Mucosa of descending colon (tissue), 3 donors: ENCODE measurements at regions not wholly inside any gene's neighbourhood (a gene's known extent, or its start where the extent isn't known, plus 50 kb on each side); places are given as distances from the start of the nearest gene placed in this dataset.

Source experiments
- ATAC-seq: fragments of 200-7000 bp; cut with Tn5 transposase; one replicate; pipeline ENCODE4 v1.9.1; 2020; ENCODE audit warnings: mild to moderate bottlenecking, moderate library complexity
- DNase-seq, 3 donors: peaks; one replicate each; pipeline ENCODE4 v3.0.0-alpha.2; 2020
- H3K36me3 ChIP-seq: fragments of 200-600 bp; one replicate; pipeline ENCODE4 v1.8.0; 2021; ENCODE audit warnings: low read depth, mild to moderate bottlenecking
- H3K4me1 ChIP-seq: fragments of 200-600 bp; one replicate; pipeline ENCODE4 v1.8.0; 2021; ENCODE audit warnings: low read depth, mild to moderate bottlenecking
- H3K4me3 ChIP-seq: fragments of 200-600 bp; one replicate; pipeline ENCODE4 v1.8.0; 2021; ENCODE audit warnings: mild to moderate bottlenecking
- H3K9me3 ChIP-seq: fragments of 200-600 bp; one replicate; pipeline ENCODE4 v1.8.0; 2021; ENCODE audit warnings: mild to moderate bottlenecking
- CTCF ChIP-seq: fragments of 200-600 bp; IDR thresholded peaks from one replicate; pipeline ENCODE4 v1.8.0; 2022; ENCODE audit warnings: antibody characterized with exemption, mild to moderate bottlenecking
- intact Hi-C, 2 donors: fragments of 100-400 bp; cut with DNase I in 1 of 2; cut with micrococcal nuclease in 1 of 2; formaldehyde crosslinking; loops; one replicate each; pipeline versions ENCODE4 v1.11.0 to v1.11.1; 2022; cut with DNase I, micrococcal nuclease
- donor health status: DM: no; HTN: no; CAD: no; lungs with moderate emphysema.
- donor health status: DM: no; HTN: no; CAD: no.
- donor health status: DM: no; HTN: yes; CAD: no.

DNA sequence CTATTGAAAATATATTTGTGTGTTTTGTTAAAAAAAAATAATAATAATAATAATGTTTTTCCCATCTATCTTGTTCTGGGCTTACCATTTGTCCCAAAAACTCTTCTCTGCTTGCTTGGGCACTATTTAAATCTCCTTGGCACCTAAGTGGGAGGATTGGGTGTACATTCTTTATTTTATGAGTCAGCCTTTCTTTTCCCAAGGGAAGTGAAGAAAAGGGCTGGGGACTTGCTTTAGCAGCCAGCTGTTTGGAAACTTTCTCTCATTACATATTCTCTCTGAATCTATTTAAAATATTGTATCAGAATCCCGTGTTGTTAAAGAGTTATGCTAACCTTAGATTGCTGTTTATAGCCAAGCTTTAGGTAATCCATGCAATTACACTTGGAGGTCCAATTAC, 2332.4 kb downstream of the ARAP2 start:
- H3K4me3 ChIP-seq: no peak overlapping the region
- intact Hi-C loops: no loop called here
- peaks cover 40% of the 10 kb centered on the region for H3K9me3 ChIP-seq
- no peak for TF ChIP-seq CTCF
- ATAC-seq (no peak), DNase-seq (no peak)
- no peaks in the 10 kb centered on the region for H3K4me1 ChIP-seq
- no peaks in the 10 kb centered on the region for H3K36me3 ChIP-seq

DNA sequence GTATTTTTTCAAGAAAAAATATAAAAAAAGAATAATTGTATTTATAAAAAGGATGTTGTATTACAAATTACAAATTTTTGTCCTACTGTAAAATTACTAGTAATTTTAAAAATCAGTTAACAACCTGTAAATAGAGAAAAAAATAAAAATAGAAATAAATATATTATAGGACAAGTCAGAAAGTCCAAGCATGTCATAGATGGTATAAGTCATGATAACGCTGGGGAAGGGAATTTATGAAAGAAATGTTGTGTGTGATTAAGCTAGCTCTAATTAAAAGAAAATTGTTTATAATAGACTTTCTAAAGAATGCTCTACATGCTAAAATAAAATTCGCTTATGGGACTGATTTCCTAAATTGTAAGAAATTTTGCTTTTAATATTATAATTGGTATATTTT, 2329.9 kb downstream of the ARAP2 start:
- Histone ChIP-seq H3K36me3 (no peaks in the 10 kb centered on the region), H3K9me3 (peaks cover 44% of the 10 kb centered on the region), H3K4me1 (no peaks in the 10 kb centered on the region), H3K4me3 (no peak overlapping the region)
- intact Hi-C loops: no loop called here
- ATAC-seq (no peak), DNase-seq (no peak)
- no peak for TF ChIP-seq CTCF

GRCh38 chr4:33923469-33923868, 2320.8 kb downstream of the ARAP2 start:
- TF ChIP-seq CTCF: no peak
- Histone ChIP-seq H3K4me3 (no peak overlapping the region), H3K4me1 (no peaks in the 10 kb centered on the region), H3K36me3 (no peaks in the 10 kb centered on the region), H3K9me3 (peaks cover 29% of the 10 kb centered on the region)
- ATAC-seq (no peak), DNase-seq (no peak)
- intact Hi-C loops: no loop called here

DNA sequence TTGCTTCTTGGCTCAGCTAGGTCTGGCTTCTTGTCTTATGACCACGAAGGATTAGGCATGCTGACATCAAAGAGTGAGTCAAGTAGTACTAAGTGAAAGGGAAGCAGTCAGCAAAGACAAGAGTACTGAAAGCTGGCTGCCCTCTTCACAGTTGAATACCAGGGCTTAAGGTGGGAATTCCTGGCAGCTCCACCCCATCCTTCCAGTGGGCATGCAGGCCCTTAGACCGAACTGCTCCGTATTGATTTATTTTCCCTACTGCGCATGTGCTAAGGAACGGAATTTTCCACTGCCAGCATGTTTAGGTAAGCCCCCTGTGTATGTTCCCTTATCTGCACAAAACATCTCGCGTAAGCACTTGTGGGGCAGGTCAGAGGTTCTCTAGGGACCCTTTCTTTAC, 2320.1 kb downstream of the ARAP2 start:
- intact Hi-C loops: no loop called here
- Histone ChIP-seq H3K4me3 (no peak overlapping the region), H3K4me1 (no peaks in the 10 kb centered on the region), H3K9me3 (peaks cover 30% of the 10 kb centered on the region), H3K36me3 (no peaks in the 10 kb centered on the region)
- no peak for TF ChIP-seq CTCF
- DNase-seq: no peak
- ATAC-seq: no peak

DNA sequence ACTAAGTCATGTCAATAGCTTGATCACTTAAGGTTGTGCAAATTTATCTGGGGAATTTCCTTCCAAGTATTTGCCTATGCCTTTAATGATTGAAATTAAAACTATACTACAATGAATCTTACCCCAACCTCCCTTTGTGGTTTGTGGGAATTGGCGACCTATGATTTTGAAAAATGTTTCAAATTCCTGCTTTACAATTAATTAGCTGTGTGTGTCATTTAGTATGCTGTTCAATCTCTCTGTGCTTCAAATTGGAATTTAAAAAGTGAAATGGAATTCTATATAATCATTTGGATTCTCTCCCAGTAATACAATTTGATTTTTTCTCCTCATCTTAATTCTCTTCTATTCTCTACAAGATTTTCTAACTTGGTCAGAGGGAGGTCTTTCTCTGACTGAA, 2319.5 kb downstream of the ARAP2 start:
- H3K4me1 ChIP-seq: no peaks in the 10 kb centered on the region
- DNase-seq: no peak
- no peak overlapping the region for H3K4me3 ChIP-seq
- ATAC-seq: no peak
- H3K36me3 ChIP-seq: no peaks in the 10 kb centered on the region
- peaks cover 33% of the 10 kb centered on the region for H3K9me3 ChIP-seq
- no peak for TF ChIP-seq CTCF
- intact Hi-C loops: loop anchor here in 1 of 2 donors (5.0 kb wide), 1 partner anchor 53 kb away; no protein-coding TSS in a partner anchor

GRCh38 chr4:33930497-33930896, 2313.8 kb downstream of the ARAP2 start:
- no peak for ATAC-seq
- TF ChIP-seq CTCF: no peak

More at GRCh38 chr4:33930497-33930896, 2313.8 kb downstream of the ARAP2 start:
- no peaks in the 10 kb centered on the region for H3K4me1 ChIP-seq
- DNase-seq: no peak
- intact Hi-C loops: no loop called here
- no peak overlapping the region for H3K4me3 ChIP-seq
- no peaks in the 10 kb centered on the region for H3K36me3 ChIP-seq
- peaks cover 23% of the 10 kb centered on the region for H3K9me3 ChIP-seq
